ENCODE measurements at regions not wholly inside any gene's neighbourhood (a gene's known extent, or its start where the extent isn't known, plus 50 kb on each side); places are given as distances from the start of the nearest gene placed in this dataset.

GRCh38 chr17:34131386-34131785 lies 123.7 kb upstream of the CCL2 start:
- intact Hi-C loops (cut with DNase I, micrococcal nuclease), result no loop called here
- TF ChIP-seq CTCF (IDR thresholded peaks at IDR 0.05), result no peak
- no peak for DNase-seq
- Histone ChIP-seq H3K4me1 (ENCODE audit: low read depth) (no peaks in the 10 kb centered on the region), H3K4me3 (no peak overlapping the region), H3K9me3 (no peaks in the 10 kb centered on the region), H3K36me3 (ENCODE audit: low read depth) (no peaks in the 10 kb centered on the region)
- ATAC-seq, result no peak

GRCh38 chr17:34133350-34133749 lies 121.7 kb upstream of the CCL2 start:
- no peak overlapping the region for H3K4me3 ChIP-seq
- TF ChIP-seq CTCF (IDR thresholded peaks at IDR 0.05), result no peak
- no peaks in the 10 kb centered on the region for H3K36me3 ChIP-seq (ENCODE audit: low read depth)
- no peaks in the 10 kb centered on the region for H3K9me3 ChIP-seq
- intact Hi-C loops (cut with DNase I, micrococcal nuclease), result no loop called here
- no peak for ATAC-seq
- H3K4me1 ChIP-seq (ENCODE audit: low read depth), result no peaks in the 10 kb centered on the region
- DNase-seq, result no peak

GRCh38 chr17:34135841-34136240 lies 119.2 kb upstream of the CCL2 start:
- no peaks in the 10 kb centered on the region for H3K9me3 ChIP-seq
- TF ChIP-seq CTCF (IDR thresholded peaks at IDR 0.05), result no peak
- no peaks in the 10 kb centered on the region for H3K36me3 ChIP-seq (ENCODE audit: low read depth)
- intact Hi-C loops (cut with DNase I, micrococcal nuclease), result no loop called here
- DNase-seq (no peak), ATAC-seq (no peak)
- no peaks in the 10 kb centered on the region for H3K4me1 ChIP-seq (ENCODE audit: low read depth)
- no peak overlapping the region for H3K4me3 ChIP-seq

GRCh38 chr17:34140006-34140405 lies 115.1 kb upstream of the CCL2 start:
- no peaks in the 10 kb centered on the region for H3K36me3 ChIP-seq (ENCODE audit: low read depth)
- intact Hi-C loops (cut with DNase I, micrococcal nuclease), result loop anchor here in 1 of 2 donors (10.0 kb wide), 1 partner anchor 365 kb away; no protein-coding TSS in a partner anchor

GRCh38 chr17:34141590-34141989 lies 113.5 kb upstream of the CCL2 start:
- ATAC-seq (no peak), DNase-seq (no peak)
- TF ChIP-seq CTCF (IDR thresholded peaks at IDR 0.05), result no peak
- no peak overlapping the region for H3K4me3 ChIP-seq
- no peaks in the 10 kb centered on the region for H3K4me1 ChIP-seq (ENCODE audit: low read depth)
- no peaks in the 10 kb centered on the region for H3K9me3 ChIP-seq
- intact Hi-C loops (cut with DNase I, micrococcal nuclease), result loop anchor here in 1 of 2 donors (10.0 kb wide), 1 partner anchor 367 kb away; no protein-coding TSS in a partner anchor
- no peaks in the 10 kb centered on the region for H3K36me3 ChIP-seq (ENCODE audit: low read depth)

More at GRCh38 chr17:34140006-34140405, 115.1 kb upstream of the CCL2 start:
- Histone ChIP-seq H3K4me3 (no peak overlapping the region), H3K4me1 (ENCODE audit: low read depth) (no peaks in the 10 kb centered on the region), H3K9me3 (no peaks in the 10 kb centered on the region)
- TF ChIP-seq CTCF (IDR thresholded peaks at IDR 0.05), result no peak
- DNase-seq (no peak), ATAC-seq (no peak)

- ATAC-seq (no peak), DNase-seq (no peak)
- Histone ChIP-seq H3K4me3 (no peak overlapping the region), H3K9me3 (no peaks in the 10 kb centered on the region), H3K4me1 (ENCODE audit: low read depth) (no peaks in the 10 kb centered on the region), H3K36me3 (ENCODE audit: low read depth) (no peaks in the 10 kb centered on the region)
- TF ChIP-seq CTCF (IDR thresholded peaks at IDR 0.05), result no peak
- intact Hi-C loops (cut with DNase I, micrococcal nuclease), result loop anchor here in 1 of 2 donors (10.0 kb wide), 1 partner anchor 369 kb away; no protein-coding TSS in a partner anchor
These were observed 111.7 kb upstream of the CCL2 start for GRCh38 chr17:34143430-34143829.
